Neural cell (in vitro differentiated cells): ENCODE measurements at regions not wholly inside any gene's neighbourhood (a gene's known extent, or its start where the extent isn't known, plus 50 kb on each side); places are given as distances from the start of the nearest gene placed in this dataset.

Source experiments
- TF ChIP-seq, protein P1 (sequence below): fragments of 450-650 bp; IDR thresholded peaks from 2 replicates; pipeline ENCODE4 v1.5.1; 2014; ENCODE audit warnings: antibody characterized with exemption, mild to moderate bottlenecking, moderate library complexity; ENCODE audit not compliant: poor library complexity, severe bottlenecking
- TF ChIP-seq, protein P2 (sequence below): IDR thresholded peaks from 2 replicates; pipeline ENCODE4 v1.6.1; 2012; ENCODE audit warnings: borderline replicate concordance

DNA sequence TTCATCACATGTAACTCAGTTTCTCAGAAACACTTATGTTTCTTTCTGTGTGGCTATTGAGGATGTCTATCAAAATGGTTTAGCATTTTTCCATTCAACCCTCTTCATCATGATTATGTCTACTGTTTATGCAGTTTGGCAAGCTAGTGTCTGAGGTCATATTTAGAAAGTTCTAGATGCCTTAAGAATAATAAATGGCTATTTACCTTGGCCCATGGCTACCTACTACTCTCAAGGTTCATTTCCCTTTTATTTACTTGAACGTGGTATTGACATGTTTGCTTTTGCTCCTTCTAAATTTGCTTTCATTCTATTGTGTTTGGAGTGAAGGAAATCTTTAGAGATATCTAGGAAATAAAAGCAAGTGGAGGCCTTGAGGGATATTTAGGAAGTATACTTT lies 193.7 kb upstream of the OLFM3 start:
- TF ChIP-seq, protein P1, sequence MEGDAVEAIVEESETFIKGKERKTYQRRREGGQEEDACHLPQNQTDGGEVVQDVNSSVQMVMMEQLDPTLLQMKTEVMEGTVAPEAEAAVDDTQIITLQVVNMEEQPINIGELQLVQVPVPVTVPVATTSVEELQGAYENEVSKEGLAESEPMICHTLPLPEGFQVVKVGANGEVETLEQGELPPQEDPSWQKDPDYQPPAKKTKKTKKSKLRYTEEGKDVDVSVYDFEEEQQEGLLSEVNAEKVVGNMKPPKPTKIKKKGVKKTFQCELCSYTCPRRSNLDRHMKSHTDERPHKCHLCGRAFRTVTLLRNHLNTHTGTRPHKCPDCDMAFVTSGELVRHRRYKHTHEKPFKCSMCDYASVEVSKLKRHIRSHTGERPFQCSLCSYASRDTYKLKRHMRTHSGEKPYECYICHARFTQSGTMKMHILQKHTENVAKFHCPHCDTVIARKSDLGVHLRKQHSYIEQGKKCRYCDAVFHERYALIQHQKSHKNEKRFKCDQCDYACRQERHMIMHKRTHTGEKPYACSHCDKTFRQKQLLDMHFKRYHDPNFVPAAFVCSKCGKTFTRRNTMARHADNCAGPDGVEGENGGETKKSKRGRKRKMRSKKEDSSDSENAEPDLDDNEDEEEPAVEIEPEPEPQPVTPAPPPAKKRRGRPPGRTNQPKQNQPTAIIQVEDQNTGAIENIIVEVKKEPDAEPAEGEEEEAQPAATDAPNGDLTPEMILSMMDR: no peak
- TF ChIP-seq, protein P2, sequence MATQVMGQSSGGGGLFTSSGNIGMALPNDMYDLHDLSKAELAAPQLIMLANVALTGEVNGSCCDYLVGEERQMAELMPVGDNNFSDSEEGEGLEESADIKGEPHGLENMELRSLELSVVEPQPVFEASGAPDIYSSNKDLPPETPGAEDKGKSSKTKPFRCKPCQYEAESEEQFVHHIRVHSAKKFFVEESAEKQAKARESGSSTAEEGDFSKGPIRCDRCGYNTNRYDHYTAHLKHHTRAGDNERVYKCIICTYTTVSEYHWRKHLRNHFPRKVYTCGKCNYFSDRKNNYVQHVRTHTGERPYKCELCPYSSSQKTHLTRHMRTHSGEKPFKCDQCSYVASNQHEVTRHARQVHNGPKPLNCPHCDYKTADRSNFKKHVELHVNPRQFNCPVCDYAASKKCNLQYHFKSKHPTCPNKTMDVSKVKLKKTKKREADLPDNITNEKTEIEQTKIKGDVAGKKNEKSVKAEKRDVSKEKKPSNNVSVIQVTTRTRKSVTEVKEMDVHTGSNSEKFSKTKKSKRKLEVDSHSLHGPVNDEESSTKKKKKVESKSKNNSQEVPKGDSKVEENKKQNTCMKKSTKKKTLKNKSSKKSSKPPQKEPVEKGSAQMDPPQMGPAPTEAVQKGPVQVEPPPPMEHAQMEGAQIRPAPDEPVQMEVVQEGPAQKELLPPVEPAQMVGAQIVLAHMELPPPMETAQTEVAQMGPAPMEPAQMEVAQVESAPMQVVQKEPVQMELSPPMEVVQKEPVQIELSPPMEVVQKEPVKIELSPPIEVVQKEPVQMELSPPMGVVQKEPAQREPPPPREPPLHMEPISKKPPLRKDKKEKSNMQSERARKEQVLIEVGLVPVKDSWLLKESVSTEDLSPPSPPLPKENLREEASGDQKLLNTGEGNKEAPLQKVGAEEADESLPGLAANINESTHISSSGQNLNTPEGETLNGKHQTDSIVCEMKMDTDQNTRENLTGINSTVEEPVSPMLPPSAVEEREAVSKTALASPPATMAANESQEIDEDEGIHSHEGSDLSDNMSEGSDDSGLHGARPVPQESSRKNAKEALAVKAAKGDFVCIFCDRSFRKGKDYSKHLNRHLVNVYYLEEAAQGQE: no peak
